GM20000 (cell line): ENCODE measurements at regions not wholly inside any gene's neighbourhood (a gene's known extent, or its start where the extent isn't known, plus 50 kb on each side); places are given as distances from the start of the nearest gene placed in this dataset.

ENCODE experiments used
- DNase-seq: peaks from one replicate; pipeline ENCODE4 v3.0.0; 2012; ENCODE audit warnings: low spot score
- TF ChIP-seq, protein P1 (sequence below): IDR thresholded peaks from 2 replicates; pipeline ENCODE4 v1.5.1; 2012; ENCODE audit warnings: mild to moderate bottlenecking, control low read depth; ENCODE audit errors: extremely low read depth, missing control alignments

GRCh38 chr4:28211676-28212470 is 1351.2 kb downstream of the STIM2 start:
- TF ChIP-seq, protein P1, sequence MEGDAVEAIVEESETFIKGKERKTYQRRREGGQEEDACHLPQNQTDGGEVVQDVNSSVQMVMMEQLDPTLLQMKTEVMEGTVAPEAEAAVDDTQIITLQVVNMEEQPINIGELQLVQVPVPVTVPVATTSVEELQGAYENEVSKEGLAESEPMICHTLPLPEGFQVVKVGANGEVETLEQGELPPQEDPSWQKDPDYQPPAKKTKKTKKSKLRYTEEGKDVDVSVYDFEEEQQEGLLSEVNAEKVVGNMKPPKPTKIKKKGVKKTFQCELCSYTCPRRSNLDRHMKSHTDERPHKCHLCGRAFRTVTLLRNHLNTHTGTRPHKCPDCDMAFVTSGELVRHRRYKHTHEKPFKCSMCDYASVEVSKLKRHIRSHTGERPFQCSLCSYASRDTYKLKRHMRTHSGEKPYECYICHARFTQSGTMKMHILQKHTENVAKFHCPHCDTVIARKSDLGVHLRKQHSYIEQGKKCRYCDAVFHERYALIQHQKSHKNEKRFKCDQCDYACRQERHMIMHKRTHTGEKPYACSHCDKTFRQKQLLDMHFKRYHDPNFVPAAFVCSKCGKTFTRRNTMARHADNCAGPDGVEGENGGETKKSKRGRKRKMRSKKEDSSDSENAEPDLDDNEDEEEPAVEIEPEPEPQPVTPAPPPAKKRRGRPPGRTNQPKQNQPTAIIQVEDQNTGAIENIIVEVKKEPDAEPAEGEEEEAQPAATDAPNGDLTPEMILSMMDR = no peak
- no peak for DNase-seq

DNA sequence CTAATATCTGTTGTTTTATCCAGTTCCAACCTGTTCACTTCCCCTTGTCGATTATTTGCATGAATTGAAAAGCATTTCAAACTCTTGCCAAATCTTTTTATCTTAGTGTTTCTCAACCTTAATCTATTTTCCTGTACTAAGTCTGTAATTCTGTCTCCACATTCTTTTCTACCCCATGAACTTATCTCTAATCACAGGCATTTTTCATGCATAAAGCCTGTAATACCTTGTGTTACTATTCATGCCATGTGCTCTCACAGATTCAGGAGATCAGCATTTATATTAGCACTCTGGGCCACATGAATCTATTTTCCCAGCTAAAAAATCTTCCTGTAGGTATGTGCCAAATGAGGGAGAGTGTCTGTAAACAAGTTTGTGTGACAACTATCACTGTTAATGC is 1360.9 kb downstream of the STIM2 start:
- DNase-seq = no peak
- TF ChIP-seq, protein P1 = no peak

DNA sequence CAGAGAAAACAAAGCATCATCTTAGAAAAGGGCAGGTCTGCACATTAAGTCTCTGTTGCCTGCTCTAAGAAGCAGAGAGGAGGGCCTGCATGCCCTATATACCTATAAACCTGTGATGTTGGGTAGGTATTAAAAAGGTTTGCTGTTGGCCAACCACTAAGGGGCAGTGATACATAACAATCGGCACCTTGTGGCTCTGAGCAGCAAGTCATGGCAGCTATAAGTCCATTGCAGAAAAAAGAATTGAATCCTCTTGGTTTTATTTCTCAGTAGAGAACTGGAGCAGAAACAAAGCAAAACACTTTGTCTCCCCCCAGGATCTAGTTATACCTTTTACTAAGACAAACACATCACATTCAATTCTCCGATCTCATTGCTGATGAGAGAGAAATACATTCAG is 1364.4 kb downstream of the STIM2 start:
- TF ChIP-seq, protein P1 = no peak
- DNase-seq = no peak

GRCh38 chr4:28225689-28226353 is 1365.2 kb downstream of the STIM2 start:
- TF ChIP-seq, protein P1 = no peak
- no peak for DNase-seq

- DNase-seq = no peak
- TF ChIP-seq, protein P1 = no peak
Measured at GRCh38 chr4:28226962-28227361, 1366.3 kb downstream of the STIM2 start.

DNA sequence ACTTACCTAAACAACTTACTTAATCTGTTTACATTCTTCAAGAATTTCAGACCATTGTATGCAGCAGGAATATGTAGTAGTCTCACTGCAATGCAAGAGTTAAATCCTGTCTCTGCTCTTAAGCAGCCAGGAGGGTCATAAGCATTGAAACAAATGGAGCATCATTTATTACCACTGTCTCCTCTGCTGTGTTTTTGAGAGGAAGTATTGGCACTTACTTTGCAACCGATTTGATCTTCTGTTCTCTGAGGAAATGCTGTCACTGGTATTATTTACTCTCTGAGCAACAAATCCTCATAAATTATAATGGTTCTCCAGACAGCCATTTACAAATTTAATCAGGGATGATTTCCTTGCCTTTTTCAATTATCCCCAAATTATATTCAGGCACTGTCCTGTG is 1367.1 kb downstream of the STIM2 start:
- DNase-seq = no peak
- TF ChIP-seq, protein P1 = no peak

DNA sequence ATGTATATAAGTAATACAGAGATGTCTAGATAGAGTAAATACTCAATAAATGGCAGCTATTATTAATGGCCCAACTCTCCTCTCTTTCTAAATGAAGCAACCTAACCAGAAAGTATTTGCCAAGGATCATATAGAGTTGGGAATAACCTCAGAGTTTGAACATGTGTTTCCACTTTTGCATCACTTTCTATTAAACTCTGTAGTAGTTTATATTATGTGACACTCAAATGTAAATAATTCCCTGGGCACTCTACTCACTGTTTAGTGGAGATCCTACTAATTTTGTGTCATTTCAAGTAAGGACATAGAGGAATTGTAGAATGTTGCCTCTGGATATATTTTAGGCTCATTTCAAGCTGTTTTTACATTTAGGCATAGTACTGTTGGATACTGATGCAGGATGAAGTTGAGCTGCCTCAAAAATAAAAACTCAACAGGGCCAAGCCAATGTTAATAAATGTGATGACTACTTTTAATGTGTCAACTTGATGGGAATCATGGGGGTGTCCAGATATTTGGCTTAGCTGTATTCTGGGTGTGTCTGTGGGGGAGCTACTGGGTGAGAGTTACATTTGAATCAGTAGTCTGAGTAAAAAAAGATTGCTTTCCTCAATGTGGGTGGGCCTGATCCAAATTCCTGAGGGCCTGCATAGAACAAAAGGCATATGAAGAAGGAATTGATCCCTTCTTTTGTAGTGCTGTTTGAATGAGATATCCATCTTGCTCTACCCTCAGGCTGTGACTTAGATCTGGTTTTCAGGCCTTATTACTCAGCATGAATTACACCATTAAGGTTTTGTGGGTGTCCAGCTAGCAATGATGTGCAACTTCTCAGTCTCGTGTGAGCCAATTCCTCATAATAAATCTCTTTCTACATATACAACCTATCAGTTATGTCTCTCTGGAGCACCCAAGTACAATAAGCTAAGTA is 1368.2 kb downstream of the STIM2 start:
- TF ChIP-seq, protein P1 = no peak
- DNase-seq = no peak
